ENCODE measurements at regions not wholly inside any gene's neighbourhood (a gene's known extent, or its start where the extent isn't known, plus 50 kb on each side); places are given as distances from the start of the nearest gene placed in this dataset.

DNA sequence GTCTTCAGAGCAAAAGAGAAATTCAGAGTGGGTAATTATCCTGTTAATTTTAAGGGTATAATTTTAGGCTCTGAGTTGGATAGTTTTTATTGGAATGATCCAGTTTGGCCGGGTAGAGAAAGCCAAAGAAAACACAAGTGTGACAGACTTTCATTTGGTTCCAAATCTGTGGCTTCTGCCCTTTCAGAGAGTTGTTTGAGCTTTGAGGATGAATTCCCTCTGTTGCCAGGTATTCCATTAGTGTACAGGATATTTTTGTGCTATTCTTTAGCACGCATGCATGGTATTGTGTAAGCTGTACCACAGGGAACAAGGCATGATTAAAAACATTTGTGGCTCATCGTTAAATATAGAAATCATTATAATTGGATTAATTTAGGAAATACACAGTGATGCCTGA is 384.4 kb downstream of the ADGRL2 start:
- DNase-seq (ENCODE audit: low spot score) (no peak), FAIRE-seq (no peak)

DNA sequence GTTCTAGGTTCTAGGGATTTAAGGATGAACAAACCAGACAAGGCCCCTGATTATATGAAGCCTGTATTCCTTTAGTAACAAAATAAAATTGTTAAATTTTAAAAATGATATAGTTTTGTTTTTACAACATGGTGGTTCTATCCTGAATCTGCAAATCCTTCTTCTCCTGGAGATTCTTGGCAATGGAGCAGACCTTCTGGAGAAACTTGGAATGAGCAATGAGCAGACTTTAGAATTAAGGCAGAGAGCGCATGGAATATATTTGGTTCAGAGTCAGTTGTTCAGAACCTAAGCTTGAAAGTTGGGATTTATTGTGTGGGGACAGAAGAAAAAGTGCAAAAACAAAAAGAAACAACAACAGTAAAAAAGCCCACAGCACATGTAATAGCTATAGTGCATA is 381.1 kb downstream of the ADGRL2 start:
- DNase-seq (ENCODE audit: low spot score) (no peak), FAIRE-seq (no peak)

DNA sequence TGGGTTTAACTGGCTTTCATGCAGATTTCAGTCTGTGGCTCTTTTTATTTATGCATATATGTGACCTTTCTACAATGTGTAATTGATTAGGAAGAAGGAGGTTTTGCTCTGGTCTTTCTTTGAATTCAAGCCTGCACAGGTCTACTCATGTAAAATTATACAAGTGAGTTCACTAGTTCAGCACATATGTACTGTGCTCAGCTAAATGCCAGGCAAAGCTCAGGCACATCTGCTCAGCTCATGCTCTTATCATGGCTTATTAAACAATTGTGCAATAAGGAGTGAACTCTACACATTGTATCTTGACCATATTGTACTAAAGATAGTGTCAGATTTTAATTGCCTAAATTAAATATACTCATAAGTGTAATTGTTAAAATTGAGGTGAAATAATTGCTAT is 378.4 kb downstream of the ADGRL2 start:
- FAIRE-seq (no peak), DNase-seq (ENCODE audit: low spot score) (no peak)

- DNase-seq (ENCODE audit: low spot score) (no peak), FAIRE-seq (no peak)
These were observed 376.5 kb downstream of the ADGRL2 start for GRCh38 chr1:82177192-82177591.

DNA sequence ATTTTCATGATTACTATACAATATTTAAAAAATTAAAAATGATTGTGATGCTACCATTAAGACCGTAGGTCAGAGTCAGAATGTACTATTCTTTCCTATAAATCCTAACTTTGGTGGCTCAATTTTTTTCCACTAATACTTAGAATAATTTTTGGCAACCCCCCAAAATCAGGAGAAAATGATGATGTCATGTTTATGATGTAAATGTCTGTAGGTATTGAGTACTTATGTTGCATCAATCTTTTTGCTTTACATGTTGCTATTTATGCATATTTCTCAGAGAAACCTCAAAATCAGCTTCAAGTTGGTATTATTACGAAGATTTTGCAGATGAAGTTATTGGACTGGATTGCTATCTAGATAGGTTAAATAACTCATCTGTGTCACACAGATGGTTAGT is 371.2 kb downstream of the ADGRL2 start:
- DNase-seq (ENCODE audit: low spot score) (no peak), FAIRE-seq (no peak)

GRCh38 chr1:82168482-82168881 is 367.7 kb downstream of the ADGRL2 start:
- FAIRE-seq, result no peak
- DNase-seq (ENCODE audit: low spot score), result no peak

GRCh38 chr1:82165304-82165703 is 364.6 kb downstream of the ADGRL2 start:
- DNase-seq (ENCODE audit: low spot score) (no peak), FAIRE-seq (no peak)

- FAIRE-seq, result no peak
- no peak for DNase-seq (ENCODE audit: low spot score)
These were observed 362.0 kb downstream of the ADGRL2 start for GRCh38 chr1:82162486-82163420.

DNA sequence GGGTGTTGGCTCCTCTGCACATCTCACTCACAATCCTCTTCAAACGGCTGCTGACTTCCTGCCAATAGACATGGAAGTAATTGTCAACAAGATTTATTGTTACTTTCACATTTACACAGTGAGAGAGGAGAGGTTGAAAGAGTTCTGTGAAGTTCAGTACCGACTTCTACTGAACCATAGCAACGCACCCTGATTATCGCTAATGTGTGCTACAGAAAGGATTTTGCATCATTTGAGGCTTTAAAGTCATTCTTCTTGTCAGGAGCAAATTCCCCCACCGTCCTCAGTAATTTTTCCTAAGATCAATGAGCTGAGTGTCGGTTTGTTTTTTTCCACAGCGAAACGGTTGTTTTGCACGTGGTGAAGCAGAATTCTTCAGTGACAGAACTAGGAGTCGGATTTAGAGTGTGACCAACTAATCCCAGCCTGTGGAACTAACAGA is 361.0 kb downstream of the ADGRL2 start:
- FAIRE-seq (no peak), DNase-seq (ENCODE audit: low spot score) (no peak)

DNA sequence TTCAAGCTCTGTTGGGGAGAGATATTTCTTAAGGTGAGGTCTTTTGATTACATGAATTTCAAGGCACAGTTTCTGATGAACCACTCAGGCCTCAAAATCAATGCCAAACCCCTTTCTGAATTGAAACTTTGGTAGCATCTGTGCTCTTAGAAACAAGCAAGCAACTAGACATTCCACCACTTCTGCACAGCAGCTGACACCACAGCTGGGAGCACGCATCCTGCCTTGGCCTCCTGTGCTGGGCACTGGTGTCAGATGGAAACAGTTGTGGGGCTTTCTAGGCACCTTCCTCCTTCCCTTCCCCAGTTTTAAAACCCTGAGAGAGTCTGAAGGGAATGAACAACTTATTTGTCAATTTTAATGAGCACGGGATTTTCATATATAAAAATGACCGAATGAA is 360.2 kb downstream of the ADGRL2 start:
- DNase-seq (ENCODE audit: low spot score) (no peak), FAIRE-seq (no peak)

DNA sequence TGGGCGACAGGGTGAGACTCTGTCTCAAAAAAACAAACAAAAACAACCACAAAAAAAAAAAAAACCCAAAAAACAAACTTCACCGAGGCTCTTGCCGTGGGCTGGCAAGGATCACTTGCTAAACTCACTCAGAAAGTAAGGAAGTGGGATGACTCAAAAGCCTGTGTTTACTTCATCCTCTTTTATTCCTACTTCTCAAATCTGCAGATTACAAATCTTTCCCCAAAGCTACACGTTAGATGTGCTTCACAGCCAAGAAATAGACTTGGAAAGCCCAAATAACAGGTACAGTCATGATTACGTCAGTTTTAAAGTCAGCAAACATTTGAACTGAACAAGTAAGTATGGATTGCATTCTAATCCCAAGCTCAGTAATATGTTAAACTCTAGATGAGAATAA is 359.3 kb downstream of the ADGRL2 start:
- no peak for DNase-seq (ENCODE audit: low spot score)
- no peak for FAIRE-seq

- no peak for FAIRE-seq
These were observed 358.2 kb downstream of the ADGRL2 start for GRCh38 chr1:82158981-82159380.

DNA sequence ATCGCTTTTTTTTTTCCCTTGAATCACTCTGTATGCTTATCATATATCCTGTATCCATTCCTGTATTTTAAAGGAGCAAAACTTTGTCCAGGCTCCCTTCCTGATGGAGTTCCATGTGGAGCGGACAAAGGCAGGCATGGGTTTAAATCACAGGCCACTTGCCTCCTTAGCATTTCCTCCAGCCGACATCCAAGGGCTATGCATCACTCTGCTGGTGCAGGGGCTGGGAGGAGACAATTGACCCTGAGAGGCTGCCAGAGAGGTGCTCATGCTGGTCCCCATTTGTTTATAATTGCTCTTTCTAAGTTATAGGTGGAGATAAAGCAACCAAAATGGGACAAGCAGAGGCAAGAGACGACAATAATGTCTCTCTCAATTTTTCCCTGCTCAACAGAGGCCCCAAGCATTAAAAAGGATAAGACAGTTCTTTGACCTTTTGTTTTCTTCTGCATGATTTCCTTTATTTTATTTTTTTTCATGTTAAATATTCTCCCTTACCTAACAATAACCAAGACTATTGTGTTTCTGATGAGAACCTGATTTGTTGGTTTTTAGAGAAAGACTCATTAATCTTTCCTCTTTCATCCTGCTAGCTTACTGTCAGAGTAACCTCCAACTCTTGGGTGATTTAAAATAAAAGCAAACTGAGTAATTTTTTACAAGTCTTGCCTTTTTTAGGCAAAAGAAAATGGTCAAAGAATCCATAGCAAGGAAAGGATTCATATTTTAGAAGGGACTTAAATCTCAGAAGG is 353.7 kb downstream of the ADGRL2 start:
- no peak for FAIRE-seq
- no peak for DNase-seq (ENCODE audit: low spot score)

More at GRCh38 chr1:82158981-82159380, 358.2 kb downstream of the ADGRL2 start:
- DNase-seq (ENCODE audit: low spot score), result no peak

DNA sequence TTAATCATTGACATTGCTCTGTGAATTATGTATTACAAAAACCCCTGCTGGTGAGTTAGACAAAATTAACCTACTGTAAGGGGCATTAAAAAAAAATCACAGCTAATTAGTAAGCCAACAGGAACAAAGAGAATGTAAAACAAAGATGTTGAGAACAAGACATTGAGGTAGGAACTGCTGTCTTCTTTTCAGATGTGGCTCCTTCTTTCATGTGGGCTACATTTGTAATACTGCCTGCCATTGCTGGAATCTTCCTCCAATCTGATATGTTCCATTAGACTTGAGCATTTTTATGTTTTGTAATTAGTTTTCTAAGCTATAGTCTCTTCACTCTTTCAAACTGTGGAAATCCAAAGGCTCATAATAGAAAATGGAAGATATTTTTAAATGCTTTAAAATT is 353.0 kb downstream of the ADGRL2 start:
- DNase-seq (ENCODE audit: low spot score), result no peak
- FAIRE-seq, result no peak

DNA sequence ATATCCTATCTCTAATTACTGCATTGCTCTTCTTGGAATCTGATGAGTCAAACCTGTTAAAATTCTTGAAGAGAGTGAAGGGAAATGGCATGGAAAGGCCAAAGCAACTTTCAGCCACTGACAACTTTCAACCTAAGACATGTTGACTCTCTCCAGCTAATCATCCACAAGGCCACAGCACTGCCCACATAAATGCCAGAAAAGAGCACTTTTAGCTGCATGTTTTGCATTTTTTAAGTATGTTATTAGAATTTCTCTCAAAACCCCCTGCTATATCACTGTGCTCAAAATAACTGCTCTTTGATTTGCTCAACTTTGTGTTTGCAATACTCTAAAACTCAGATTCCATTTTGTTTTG is 352.5 kb downstream of the ADGRL2 start:
- no peak for DNase-seq (ENCODE audit: low spot score)
- no peak for FAIRE-seq

GRCh38 chr1:82152356-82153271 is 351.9 kb downstream of the ADGRL2 start:
- FAIRE-seq (no peak), DNase-seq (ENCODE audit: low spot score) (no peak)

GRCh38 chr1:82145656-82146055 is 344.9 kb downstream of the ADGRL2 start:
- no peak for DNase-seq (ENCODE audit: low spot score)
- FAIRE-seq, result no peak

DNA sequence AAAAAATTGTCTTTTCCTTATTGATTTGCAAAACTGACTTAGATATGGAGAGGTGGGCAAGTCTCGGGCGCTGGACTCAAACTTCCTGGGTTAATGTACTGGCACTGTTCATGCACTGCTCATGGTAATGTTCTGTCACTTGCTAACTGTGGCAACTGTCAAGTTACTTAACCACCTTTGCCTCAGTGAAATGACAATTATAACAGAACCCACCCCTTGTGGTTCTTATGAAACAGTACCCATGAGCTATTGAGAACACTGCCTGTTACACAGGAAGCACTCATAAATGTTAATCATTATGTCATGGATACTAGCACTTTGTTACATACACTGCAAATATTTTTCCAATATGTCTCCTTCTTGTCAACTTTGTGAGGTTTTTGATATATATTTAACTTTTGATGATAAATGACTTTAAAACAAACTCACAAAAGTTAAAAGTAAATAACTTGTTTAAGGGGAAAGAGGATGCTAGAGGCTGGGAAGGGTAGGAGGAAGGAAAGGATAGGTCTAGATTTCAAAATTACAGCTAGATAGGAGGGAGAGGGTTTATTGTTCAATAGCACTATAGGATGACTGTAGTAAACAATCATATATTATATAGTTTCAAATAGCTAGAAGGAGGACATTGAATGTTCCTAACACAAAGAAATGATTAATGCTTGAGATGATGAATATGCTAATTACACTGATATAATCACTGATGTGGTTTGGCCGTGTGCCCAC is 342.5 kb downstream of the ADGRL2 start:
- FAIRE-seq (no peak), DNase-seq (ENCODE audit: low spot score) (no peak)

DNA sequence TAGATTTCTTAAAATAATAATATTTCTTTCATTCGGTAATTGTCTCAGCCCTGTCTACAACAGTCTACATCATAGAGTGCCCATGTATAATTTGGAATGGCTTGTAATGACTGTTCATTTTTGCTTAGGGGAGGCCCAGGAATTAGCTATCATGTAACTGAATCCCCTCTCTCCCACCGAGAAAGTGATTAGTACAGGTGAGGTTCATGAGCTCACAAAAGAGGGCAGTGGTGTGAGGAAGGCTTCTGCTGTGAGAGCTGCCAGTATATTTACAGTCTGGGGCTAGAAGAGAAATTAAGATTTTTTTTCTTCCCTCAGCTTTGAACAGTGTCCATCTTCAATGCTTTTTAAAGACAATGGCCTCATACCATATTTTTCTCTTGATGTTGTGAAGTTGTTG is 340.7 kb downstream of the ADGRL2 start:
- no peak for FAIRE-seq

DNA sequence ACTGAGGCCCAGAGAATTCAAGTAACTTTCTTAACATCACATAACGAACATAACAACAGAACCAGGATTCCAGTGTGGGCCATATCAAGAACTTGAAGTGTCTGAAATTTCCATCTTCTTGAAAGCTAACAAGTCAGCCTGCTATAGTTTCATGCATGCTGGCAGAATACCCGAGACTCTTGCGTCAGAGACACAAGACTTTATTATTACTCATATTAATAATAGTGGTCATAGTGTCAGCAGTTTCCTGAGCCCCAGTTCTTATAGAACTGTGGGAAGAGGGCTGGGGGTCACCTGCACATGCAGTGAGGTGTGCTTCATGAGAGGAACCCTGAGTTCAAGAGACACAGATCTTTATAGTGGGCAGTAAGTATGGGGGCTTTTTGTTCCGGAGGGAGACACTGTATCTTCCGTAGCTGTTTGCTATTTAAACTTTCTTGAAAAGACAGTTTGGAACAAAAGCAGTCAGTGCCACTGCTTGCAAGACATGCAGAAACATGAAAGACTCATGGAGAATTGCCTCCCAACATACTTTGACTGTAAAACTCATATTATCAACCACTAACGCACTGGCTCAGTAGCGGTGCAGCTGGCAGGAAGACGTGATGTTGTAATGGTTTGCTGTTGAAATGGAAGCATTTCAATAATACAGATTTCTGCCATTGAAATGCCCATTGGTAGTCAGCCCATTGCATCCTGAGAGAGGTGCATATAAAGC is 339.2 kb downstream of the ADGRL2 start:
- FAIRE-seq (no peak), DNase-seq (ENCODE audit: low spot score) (no peak)

More for the DNA sequence above, 340.7 kb downstream of the ADGRL2 start:
- DNase-seq (ENCODE audit: low spot score), result no peak

Measured in RCC 7860 (cell line).